K562 (cell line): ENCODE measurements at regions not wholly inside any gene's neighbourhood (a gene's known extent, or its start where the extent isn't known, plus 50 kb on each side); places are given as distances from the start of the nearest gene placed in this dataset.
"Not testable (repeated sequence)": the region's sequence is repeated elsewhere in the genome, so short reads cannot be mapped to it uniquely, and the experiment has no call there.

Experiments
- ATAC-seq: fragments of 200-7000 bp; cut with Tn5 transposase; 3 replicates; pipeline ENCODE4 v1.9.1; 2020; ENCODE audit warnings: moderate library complexity
- BruUV-seq: library from RNA; stranded (reverse); fragments of 400-500 nt; replicated peaks from 2 replicates; lab custom pipeline; 2021; lab: Mats Ljungman, UMichigan
- CTCF ChIA-PET: fragments of 300-600 bp; formaldehyde crosslinking; extraction: SDS; loops from one replicate; lab custom pipeline; 2021; ENCODE audit warnings: low intra/inter-chr PET ratio; lab: Yijun Ruan, JAX
- POLR2A ChIA-PET: fragments of 300-600, 350-650 bp; sonication (Branson Sonifier 250); formaldehyde crosslinking; extraction: SDS; loops from one replicate; lab custom pipeline; 2021; ENCODE audit warnings: antibody characterized with exemption, inconsistent platforms; lab: Yijun Ruan, JAX
- DNase-seq, 4 experiments: peaks; one replicate each; pipeline versions ENCODE4 v3.0.0 to v3.0.0-alpha.2; 2011 to 2018; ENCODE audit warnings: low spot score in 3 of 4, mixed read lengths in 3 of 4; ENCODE audit errors: extremely low read depth in 1 of 4
- FAIRE-seq: peaks from 2 replicates; lab custom pipeline; 2011; peaks lifted over from hg19 to GRCh38; lab: Jason Lieb, UNC
- H2AFZ ChIP-seq: 2 replicates; pipeline ENCODE4 v1.6.0; 2011; ENCODE audit warnings: low read depth, low read length, control low read depth, inconsistent platforms
- H3K27ac ChIP-seq: fragments of 200-600 bp; 3 replicates; pipeline ENCODE4 v1.8.0; 2011; ENCODE audit warnings: low read depth, mild to moderate bottlenecking, control low read depth, inconsistent platforms, low read length, moderate library complexity, mixed read lengths; ENCODE audit errors: extremely low read depth
- H3K27me3 ChIP-seq, 2 experiments: fragments of 300-600 bp in 1 of 2; 2 replicates in 1 of 2; 3 replicates in 1 of 2; pipeline versions ENCODE4 v1.6.0 to v1.8.0; 2011; ENCODE audit warnings: inconsistent platforms in 2 of 2, low read length in 2 of 2, mild to moderate bottlenecking in 1 of 2, mixed read lengths in 1 of 2, moderate library complexity in 1 of 2; ENCODE audit not compliant: control insufficient read depth in 2 of 2, insufficient read depth in 2 of 2
- H3K36me3 ChIP-seq: fragments of 300-600 bp; 3 replicates; pipeline ENCODE4 v1.8.0; 2011; ENCODE audit warnings: mild to moderate bottlenecking, low read length, inconsistent platforms; ENCODE audit not compliant: control insufficient read depth, insufficient read depth
- H3K4me1 ChIP-seq, 2 experiments: fragments of 200-600 bp in 1 of 2; replicated peaks in 1 of 2; 2 replicates in 1 of 2; 3 replicates in 1 of 2; pipeline versions ENCODE4 v1.5.1 to v1.8.0; 2011; ENCODE audit warnings: inconsistent platforms in 2 of 2, low read length in 2 of 2, mild to moderate bottlenecking in 1 of 2, mixed read lengths in 1 of 2, moderate library complexity in 1 of 2; ENCODE audit not compliant: control insufficient read depth in 2 of 2, insufficient read depth in 2 of 2
- H3K4me2 ChIP-seq: 2 replicates; pipeline ENCODE4 v1.6.1; 2011; ENCODE audit warnings: low read length, control low read depth, inconsistent platforms, mixed read lengths; ENCODE audit not compliant: insufficient read depth
- H3K4me3 ChIP-seq: fragments of 200-600 bp; sonication (generic), shearing (Covaris generic); 2 replicates; pipeline ENCODE4 v1.5.1; 2016; ENCODE audit warnings: control low read depth, inconsistent platforms
- H3K79me2 ChIP-seq: fragments of 200-600 bp; 3 replicates; pipeline ENCODE4 v1.8.0; 2011; ENCODE audit warnings: low read length, inconsistent platforms; ENCODE audit not compliant: control insufficient read depth, insufficient read depth
- H3K9ac ChIP-seq, 2 experiments: 2 replicates each; pipeline versions ENCODE4 v1.6.0 to v1.6.1; 2011; ENCODE audit warnings: low read depth in 2 of 2, low read length in 2 of 2, control low read depth in 1 of 2, inconsistent platforms in 1 of 2, mild to moderate bottlenecking in 1 of 2, mixed read lengths in 1 of 2; ENCODE audit not compliant: insufficient read depth in 1 of 2
- H3K9me1 ChIP-seq: one replicate; pipeline ENCODE4 v1.6.0; 2011; ENCODE audit warnings: inconsistent platforms, mild to moderate bottlenecking, low read length, moderate library complexity; ENCODE audit not compliant: control insufficient read depth, insufficient read depth
- H3K9me3 ChIP-seq: replicated peaks from 2 replicates; pipeline ENCODE4 v1.5.1; 2011; ENCODE audit warnings: low read depth, low read length, inconsistent platforms; ENCODE audit not compliant: control insufficient read depth, insufficient read depth
- H4K20me1 ChIP-seq: replicated peaks from 2 replicates; pipeline ENCODE4 v1.6.1; 2011; ENCODE audit warnings: low read length, inconsistent platforms, mixed read lengths; ENCODE audit not compliant: control insufficient read depth, insufficient read depth
- AFF1 ChIP-seq, 2 experiments: fragments of 450-650 bp; IDR thresholded peaks; 2 replicates each; pipeline ENCODE4 v1.6.1; 2018; ENCODE audit warnings: mild to moderate bottlenecking in 2 of 2, low read depth in 1 of 2; ENCODE audit not compliant: partially characterized antibody in 2 of 2
- WGBS: fragments of 100-300 bp; shearing (Covaris generic); methylation state at CpG from one replicate; pipeline ENCODE4 v1.1.6; 2016; ENCODE audit warnings: low coverage, mixed read lengths; ENCODE audit not compliant: insufficient coverage; ENCODE audit errors: missing lambda C conversion rate; 5-methylcytosine and 5-hydroxymethylcytosine counted together
- in situ Hi-C: fragments of 300-500 bp; cut with MboI; formaldehyde crosslinking; loops from 4 replicates; pipeline ENCODE4 v1.15.0; 2018; ENCODE audit warnings: inconsistent platforms, mixed read lengths
- intact Hi-C: fragments of 100-400 bp; cut with micrococcal nuclease; formaldehyde crosslinking; loops from 2 replicates; pipeline ENCODE4 v1.14.2; 2022

- CTCF ChIA-PET, FAIRE-seq, H2AFZ ChIP-seq, H3K79me2 ChIP-seq, H3K4me3 ChIP-seq, H3K9me1 ChIP-seq, H4K20me1 ChIP-seq, in situ Hi-C loops, DNase-seq, BruUV-seq, H3K9ac ChIP-seq, H3K9me3 ChIP-seq, H3K36me3 ChIP-seq, H3K27ac ChIP-seq, H3K4me2 ChIP-seq, POLR2A ChIA-PET, intact Hi-C loops, ATAC-seq, H3K4me1 ChIP-seq, H3K27me3 ChIP-seq: not testable (repeated sequence)
- 36% methylated on average over 1 of the region's 1 CpG for WGBS
- TF ChIP-seq AFF1 (IDR thresholded peaks at IDR 0.05; ENCODE audit: low read depth in 1 of 2, partially characterized antibody in 2 of 2) = peak in 1 of 2 experiments; percentile 99
Measured at GRCh38 chr6:51159260-51159659, 340.6 kb downstream of the TFAP2B start.
